IPS DF 4.7 (cell line): ENCODE measurements at regions not wholly inside any gene's neighbourhood (a gene's known extent, or its start where the extent isn't known, plus 50 kb on each side); places are given as distances from the start of the nearest gene placed in this dataset.

Experiments used
- DNase-seq: peaks from one replicate; pipeline ENCODE4 v3.0.0-alpha.2; 2013; ENCODE audit warnings: low spot score; ENCODE audit errors: extremely low read depth

GRCh38 chr1:228848406-228848805 is 113.1 kb downstream of the RHOU start:
- DNase-seq: no peak

DNA sequence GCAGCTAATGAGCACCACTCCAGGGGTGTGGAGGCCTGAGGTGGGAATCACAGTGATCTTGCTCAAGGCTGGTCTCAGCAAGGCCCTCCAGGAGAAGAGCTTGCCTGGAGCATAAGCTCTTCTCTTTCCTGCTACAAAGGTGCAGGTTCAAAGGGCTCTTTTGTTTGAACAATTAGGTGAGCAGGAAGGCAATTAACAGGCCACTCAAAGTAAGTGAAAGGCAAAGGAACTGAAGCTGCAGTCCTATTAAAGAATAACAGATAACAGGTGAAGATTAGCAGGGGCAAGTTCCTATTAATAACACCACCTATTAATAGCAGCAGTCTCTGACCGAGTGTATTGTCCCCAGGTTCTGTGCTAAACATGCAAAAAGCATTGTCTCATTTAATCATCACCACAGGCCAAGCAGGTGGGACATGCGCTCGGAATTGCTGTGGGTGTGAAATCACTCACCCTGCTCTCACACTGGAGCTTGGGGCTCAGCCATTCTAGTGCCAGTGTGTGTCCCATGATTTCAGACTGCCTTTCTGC is 113.8 kb downstream of the RHOU start:
- no peak for DNase-seq

GRCh38 chr1:228850141-228851100 is 115.1 kb downstream of the RHOU start:
- no peak for DNase-seq

- no peak for DNase-seq
Measured at GRCh38 chr1:228851193-228851592, 115.9 kb downstream of the RHOU start.

- no peak for DNase-seq
Measured at GRCh38 chr1:228851618-228852017, 116.3 kb downstream of the RHOU start.

- DNase-seq: no peak
Measured at GRCh38 chr1:228852024-228852423, 116.7 kb downstream of the RHOU start.

GRCh38 chr1:228852511-228853088 is 117.3 kb downstream of the RHOU start:
- no peak for DNase-seq

GRCh38 chr1:228853191-228853590 is 117.9 kb downstream of the RHOU start:
- DNase-seq: no peak

- DNase-seq: no peak
Measured at GRCh38 chr1:228853637-228854036, 118.4 kb downstream of the RHOU start.

GRCh38 chr1:228854907-228855306 is 119.6 kb downstream of the RHOU start:
- no peak for DNase-seq

GRCh38 chr1:228857611-228858010 is 122.3 kb downstream of the RHOU start:
- DNase-seq: no peak

DNA sequence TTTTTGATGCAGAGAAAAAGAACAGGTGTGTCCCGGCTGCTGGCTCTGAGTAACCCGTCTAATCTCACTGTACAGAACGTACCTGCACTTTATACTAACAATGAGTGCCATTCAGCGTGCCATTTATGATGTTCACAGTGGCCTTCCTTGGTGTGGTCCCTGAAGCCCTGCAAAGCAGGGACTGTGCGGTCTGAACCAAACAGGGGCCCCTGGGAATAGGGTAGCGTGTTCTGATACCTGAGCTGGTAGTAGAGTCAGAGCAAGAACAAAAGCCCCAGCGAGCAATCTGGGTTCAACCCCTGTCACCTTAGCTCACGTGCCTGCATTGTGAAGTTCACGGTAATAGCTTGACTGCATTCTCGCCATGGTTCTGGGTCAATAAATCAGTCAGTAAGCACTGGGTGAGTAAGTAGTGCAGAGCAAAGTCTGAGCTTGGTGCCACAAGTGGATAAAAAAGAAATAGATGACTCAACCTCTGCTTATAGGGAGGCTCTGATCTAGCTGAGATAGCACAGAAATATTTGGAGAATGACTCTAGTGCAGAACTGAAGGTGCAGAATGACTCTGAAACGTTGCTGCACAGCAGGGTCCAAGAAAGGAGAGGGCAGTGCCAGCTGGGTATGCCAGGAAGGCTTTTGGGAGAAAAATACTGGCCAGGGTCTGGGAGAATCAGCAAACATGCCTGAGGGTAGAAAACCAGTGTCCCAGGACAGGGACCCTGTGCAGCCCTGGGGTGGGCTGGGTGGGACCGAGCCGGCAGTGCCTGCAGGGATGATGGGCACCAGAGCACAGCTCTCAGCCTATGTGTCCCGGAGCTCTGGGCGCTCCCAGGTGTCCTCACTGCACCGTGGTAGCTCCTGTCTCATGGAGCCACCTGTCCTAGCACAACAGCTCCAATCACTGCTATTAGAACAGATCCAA is 125.9 kb downstream of the RHOU start:
- no peak for DNase-seq

- DNase-seq: no peak
Measured at GRCh38 chr1:228861832-228862180, 126.5 kb downstream of the RHOU start.

- no peak for DNase-seq
Measured at GRCh38 chr1:228862542-228863505, 127.5 kb downstream of the RHOU start.

DNA sequence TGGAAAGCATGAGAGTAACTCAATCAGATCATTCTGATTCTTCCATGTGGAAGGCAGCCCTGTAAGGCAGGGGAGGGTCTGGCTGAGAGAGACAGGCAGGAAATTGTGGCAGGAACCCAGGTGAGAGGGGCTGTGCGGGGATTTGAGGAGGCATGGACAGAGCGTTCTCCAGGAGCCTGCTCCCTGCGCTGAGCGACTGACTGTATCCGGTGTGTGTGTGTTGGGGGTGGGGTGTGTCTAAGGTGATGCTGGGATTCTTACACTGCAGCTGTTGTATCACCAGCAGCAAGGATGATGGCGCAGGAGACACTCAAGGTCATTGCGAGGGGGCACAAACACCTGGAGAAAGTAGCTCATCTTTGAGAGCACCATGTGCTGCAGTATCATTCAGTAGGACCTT is 128.5 kb downstream of the RHOU start:
- DNase-seq: no peak

DNA sequence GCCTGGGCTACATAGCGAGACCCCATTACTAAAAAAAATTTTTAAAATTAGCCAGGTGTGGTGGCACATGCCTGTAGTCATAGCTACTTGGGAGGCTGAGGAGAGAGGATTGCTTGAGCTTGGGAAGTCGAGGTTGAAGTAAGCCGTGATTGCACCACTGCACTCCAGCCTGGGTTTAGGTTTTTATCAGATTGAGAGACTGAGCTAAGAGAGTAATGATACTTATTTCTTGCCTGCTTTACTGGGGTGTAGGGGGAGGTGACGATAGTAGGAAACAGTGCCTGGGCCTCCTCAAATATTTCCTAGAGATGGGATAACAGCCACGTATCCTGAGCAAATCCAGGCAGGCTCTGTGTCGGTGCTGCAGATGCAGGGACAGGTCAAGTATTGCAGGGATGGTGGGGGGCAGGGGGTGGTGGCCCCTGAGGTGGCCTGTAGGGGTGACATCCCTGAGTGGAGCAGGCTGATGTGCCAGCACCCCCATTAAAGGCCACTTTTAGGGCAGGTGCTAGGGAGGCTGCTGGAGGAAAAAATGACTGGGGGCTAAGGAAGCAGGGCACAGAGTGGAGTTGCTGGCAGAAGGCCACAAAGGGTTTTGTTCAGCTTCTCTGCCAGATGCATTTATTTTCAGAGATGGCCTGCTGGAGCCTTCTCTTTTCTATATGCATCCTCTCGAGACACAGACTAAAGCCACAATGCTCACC is 130.5 kb downstream of the RHOU start:
- no peak for DNase-seq

DNA sequence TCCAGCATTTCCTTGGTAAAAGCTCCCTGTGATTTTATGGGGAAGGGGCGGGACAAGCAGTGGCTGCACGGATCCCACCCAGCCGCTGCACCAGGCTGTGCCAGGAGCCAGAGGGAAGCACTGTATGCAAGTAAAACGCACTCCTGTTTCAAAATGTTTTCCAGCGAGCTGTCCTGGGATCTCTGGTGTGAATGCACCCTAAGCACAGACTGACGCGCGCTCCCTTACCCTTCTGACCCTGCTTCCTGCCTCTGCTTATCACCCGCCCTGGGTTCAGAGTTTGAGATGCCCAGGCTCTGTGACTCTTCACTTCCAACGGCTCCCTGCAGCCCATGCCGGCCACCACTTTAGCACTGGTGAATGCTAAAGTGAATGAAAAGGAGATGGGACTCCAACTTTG is 131.2 kb downstream of the RHOU start:
- DNase-seq: no peak

GRCh38 chr1:228867108-228867950 is 132.1 kb downstream of the RHOU start:
- DNase-seq: no peak
